ENCODE measurements at regions not wholly inside any gene's neighbourhood (a gene's known extent, or its start where the extent isn't known, plus 50 kb on each side); places are given as distances from the start of the nearest gene placed in this dataset.

DNA sequence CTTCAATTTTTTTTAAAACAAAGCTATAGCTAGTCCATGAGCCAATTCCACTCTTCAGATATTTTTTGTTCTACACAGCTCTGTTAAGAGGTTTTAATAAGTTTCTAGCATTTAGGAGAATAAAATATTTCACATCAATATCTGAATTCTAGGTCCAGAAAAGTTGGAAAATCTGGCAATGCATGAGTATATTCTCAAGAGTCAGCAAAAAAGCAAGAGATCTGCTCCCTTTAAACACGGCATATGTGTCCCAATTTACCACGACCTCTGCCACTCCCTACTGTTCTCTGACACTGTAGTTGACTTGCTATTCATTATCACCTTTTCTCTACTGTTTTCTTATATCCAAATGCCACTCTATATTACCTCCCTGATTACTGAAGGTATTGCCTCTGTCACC, 145.1 kb upstream of the TGFBR2 start:
- TF ChIP-seq EZH2 (IDR thresholded peaks at IDR 0.05; ENCODE audit: borderline replicate concordance) (no peak), CTCF (IDR thresholded peaks at IDR 0.05; ENCODE audit: poor library complexity) (no peak), EZH2phosphoT487 (IDR thresholded peaks at IDR 0.05; ENCODE audit: low read depth, severe bottlenecking, unreplicated experiment) (no peak)
- Histone ChIP-seq H4K20me1 (ENCODE audit: insufficient read depth, poor library complexity, severe bottlenecking) (no peaks in the 10 kb centered on the region), H3K27me3 (no peaks in the 10 kb centered on the region), H3K9me2 (replicated peaks; ENCODE audit: insufficient read depth) (no peaks in the 10 kb centered on the region), H3K79me2 (no peaks in the 10 kb centered on the region), H3K4me1 (ENCODE audit: insufficient read depth) (no peaks in the 10 kb centered on the region), H3K36me3 (replicated peaks; ENCODE audit: insufficient read depth, low read depth) (no peaks in the 10 kb centered on the region), H3K9me3 (ENCODE audit: low read depth) (no peaks in the 10 kb centered on the region), H3K4me2 (no peak overlapping the region), H3K4me3 (no peak overlapping the region), H2AFZ (no peak overlapping the region), H3K27ac (no peak overlapping the region)
- 87% methylated on average over 2 of the region's 2 CpGs for WGBS (ENCODE audit: low lambda C conversion rate, missing lambda C conversion rate)
- no peak for DNase-seq (ENCODE audit: low spot score)

DNA sequence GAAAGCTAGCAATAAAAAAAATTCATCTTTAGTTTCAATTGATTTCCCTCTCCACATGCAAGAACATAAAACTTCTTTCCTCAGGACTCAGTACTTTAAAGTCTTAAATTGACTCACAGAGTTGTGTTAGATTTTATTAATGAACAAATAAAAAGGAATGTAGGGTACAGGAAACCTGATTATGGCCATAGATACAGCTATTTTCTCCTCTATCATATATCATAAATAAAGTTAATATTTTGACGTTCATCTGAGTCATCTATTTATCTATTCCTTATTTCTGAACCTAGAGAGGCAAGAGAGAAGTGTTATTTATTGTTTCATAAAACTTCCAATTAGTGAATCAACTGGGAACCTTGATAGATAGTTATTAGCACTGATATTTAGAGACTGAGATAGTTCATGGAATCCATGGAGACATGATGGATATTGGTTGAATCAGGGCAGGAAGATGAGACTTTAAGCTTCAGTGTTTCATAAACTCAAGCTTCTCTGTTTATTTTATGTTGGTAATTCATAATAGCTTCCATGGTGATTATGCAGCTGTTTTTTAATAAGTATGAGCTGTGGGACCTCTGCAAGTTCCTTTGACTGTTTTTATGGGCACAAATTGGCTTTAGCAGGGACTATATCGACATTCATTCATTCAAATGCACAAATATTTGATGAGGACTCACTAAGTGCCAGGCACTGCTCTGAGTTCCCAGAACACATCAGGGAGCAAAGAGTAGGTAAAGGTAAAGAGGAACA, 143.5 kb upstream of the TGFBR2 start:
- Histone ChIP-seq H3K36me3 (replicated peaks; ENCODE audit: insufficient read depth, low read depth) (no peaks in the 10 kb centered on the region), H3K27ac (no peak overlapping the region), H3K9me3 (ENCODE audit: low read depth) (no peaks in the 10 kb centered on the region), H3K9me2 (replicated peaks; ENCODE audit: insufficient read depth) (no peaks in the 10 kb centered on the region), H3K4me3 (no peak overlapping the region), H3K79me2 (no peaks in the 10 kb centered on the region), H3K4me1 (ENCODE audit: insufficient read depth) (no peaks in the 10 kb centered on the region), H2AFZ (no peak overlapping the region), H3K27me3 (no peaks in the 10 kb centered on the region), H3K4me2 (no peak overlapping the region), H4K20me1 (ENCODE audit: insufficient read depth, poor library complexity, severe bottlenecking) (no peaks in the 10 kb centered on the region)
- 73% methylated on average over 2 of the region's 2 CpGs for WGBS (ENCODE audit: low lambda C conversion rate, missing lambda C conversion rate)
- TF ChIP-seq CTCF (IDR thresholded peaks at IDR 0.05; ENCODE audit: poor library complexity) (no peak), EZH2phosphoT487 (IDR thresholded peaks at IDR 0.05; ENCODE audit: low read depth, severe bottlenecking, unreplicated experiment) (no peak), EZH2 (IDR thresholded peaks at IDR 0.05; ENCODE audit: borderline replicate concordance) (no peak)
- no peak for DNase-seq (ENCODE audit: low spot score)

DNA sequence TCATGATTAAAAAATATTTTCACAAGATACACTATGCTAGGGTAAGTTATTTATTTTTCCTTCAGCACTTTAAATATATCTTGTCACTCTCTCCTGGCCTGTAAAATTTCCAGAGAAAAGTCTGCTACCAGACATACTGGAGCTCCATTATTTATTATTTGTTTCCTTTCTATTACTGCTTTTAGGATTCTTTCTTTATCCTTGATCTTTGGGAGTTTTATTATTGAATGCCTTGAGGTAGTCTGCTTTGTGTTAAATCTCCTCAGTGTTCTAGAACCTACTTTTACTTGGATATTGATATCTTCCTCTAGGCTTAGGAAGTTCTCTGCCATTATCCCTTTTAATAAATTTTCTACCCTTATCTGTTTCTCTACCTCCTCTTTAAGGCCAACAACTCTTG, 142.0 kb upstream of the TGFBR2 start:
- Histone ChIP-seq H3K36me3 (replicated peaks; ENCODE audit: insufficient read depth, low read depth) (no peaks in the 10 kb centered on the region), H3K4me1 (ENCODE audit: insufficient read depth) (no peaks in the 10 kb centered on the region), H3K27ac (no peak overlapping the region), H2AFZ (no peak overlapping the region), H3K4me3 (no peak overlapping the region), H3K9me3 (ENCODE audit: low read depth) (no peaks in the 10 kb centered on the region), H3K9me2 (replicated peaks; ENCODE audit: insufficient read depth) (no peaks in the 10 kb centered on the region), H3K4me2 (no peak overlapping the region), H3K27me3 (no peaks in the 10 kb centered on the region), H3K79me2 (no peaks in the 10 kb centered on the region), H4K20me1 (ENCODE audit: insufficient read depth, poor library complexity, severe bottlenecking) (no peaks in the 10 kb centered on the region)
- no peak for DNase-seq (ENCODE audit: low spot score)
- TF ChIP-seq EZH2phosphoT487 (IDR thresholded peaks at IDR 0.05; ENCODE audit: low read depth, severe bottlenecking, unreplicated experiment) (no peak), CTCF (IDR thresholded peaks at IDR 0.05; ENCODE audit: poor library complexity) (no peak), EZH2 (IDR thresholded peaks at IDR 0.05; ENCODE audit: borderline replicate concordance) (no peak)

All from hepatocyte (in vitro differentiated cells).